ENCODE measurements at regions not wholly inside any gene's neighbourhood (a gene's known extent, or its start where the extent isn't known, plus 50 kb on each side); places are given as distances from the start of the nearest gene placed in this dataset.

DNA sequence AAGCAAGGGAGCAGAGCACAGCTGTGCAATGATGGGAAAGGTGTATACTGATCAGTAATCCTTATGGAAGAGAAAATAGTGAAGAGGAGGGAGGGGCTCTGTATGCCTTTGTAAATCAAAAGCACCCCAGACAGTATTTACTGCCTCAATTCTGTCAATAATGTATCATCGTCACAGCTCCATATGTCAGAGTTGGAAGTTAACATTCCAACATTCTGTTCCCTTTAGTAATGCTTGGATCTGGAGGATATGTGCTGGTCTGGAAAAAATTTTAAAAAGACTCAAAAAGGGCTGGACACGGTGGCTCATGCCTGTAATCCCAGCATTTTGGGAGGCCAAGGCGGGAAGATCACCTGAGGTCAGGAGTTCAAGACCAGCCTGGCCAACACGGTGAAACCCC is 310.4 kb downstream of the ACTL7B start:
- TF ChIP-seq, protein P1, sequence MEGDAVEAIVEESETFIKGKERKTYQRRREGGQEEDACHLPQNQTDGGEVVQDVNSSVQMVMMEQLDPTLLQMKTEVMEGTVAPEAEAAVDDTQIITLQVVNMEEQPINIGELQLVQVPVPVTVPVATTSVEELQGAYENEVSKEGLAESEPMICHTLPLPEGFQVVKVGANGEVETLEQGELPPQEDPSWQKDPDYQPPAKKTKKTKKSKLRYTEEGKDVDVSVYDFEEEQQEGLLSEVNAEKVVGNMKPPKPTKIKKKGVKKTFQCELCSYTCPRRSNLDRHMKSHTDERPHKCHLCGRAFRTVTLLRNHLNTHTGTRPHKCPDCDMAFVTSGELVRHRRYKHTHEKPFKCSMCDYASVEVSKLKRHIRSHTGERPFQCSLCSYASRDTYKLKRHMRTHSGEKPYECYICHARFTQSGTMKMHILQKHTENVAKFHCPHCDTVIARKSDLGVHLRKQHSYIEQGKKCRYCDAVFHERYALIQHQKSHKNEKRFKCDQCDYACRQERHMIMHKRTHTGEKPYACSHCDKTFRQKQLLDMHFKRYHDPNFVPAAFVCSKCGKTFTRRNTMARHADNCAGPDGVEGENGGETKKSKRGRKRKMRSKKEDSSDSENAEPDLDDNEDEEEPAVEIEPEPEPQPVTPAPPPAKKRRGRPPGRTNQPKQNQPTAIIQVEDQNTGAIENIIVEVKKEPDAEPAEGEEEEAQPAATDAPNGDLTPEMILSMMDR (IDR thresholded peaks at IDR 0.05; ENCODE audit: low read length): no peak
- TF ChIP-seq EZH2 (IDR thresholded peaks at IDR 0.05; ENCODE audit: borderline replicate concordance, low read length): no peak

All from OCI-LY1 (cell line).